Urothelium cell line (cell line): ENCODE measurements at regions not wholly inside any gene's neighbourhood (a gene's known extent, or its start where the extent isn't known, plus 50 kb on each side); places are given as distances from the start of the nearest gene placed in this dataset.

Experiments used
- DNase-seq: peaks from one replicate; pipeline ENCODE4 v3.0.0; 2011; ENCODE audit warnings: low spot score, mixed read lengths
- FAIRE-seq: peaks from 2 replicates; lab custom pipeline; 2011; peaks lifted over from hg19 to GRCh38; lab: Jason Lieb, UNC

GRCh38 chr5:164545507-164545906 is 1040.1 kb downstream of the MAT2B start:
- no peak for DNase-seq

GRCh38 chr5:164553851-164554250 is 1048.4 kb downstream of the MAT2B start:
- DNase-seq (no peak), FAIRE-seq (no peak)

More at GRCh38 chr5:164545507-164545906, 1040.1 kb downstream of the MAT2B start:
- FAIRE-seq = no peak

GRCh38 chr5:164555809-164556208 is 1050.4 kb downstream of the MAT2B start:
- no peak for FAIRE-seq

GRCh38 chr5:164560216-164560615 is 1054.8 kb downstream of the MAT2B start:
- DNase-seq (no peak), FAIRE-seq (no peak)

More at GRCh38 chr5:164555809-164556208, 1050.4 kb downstream of the MAT2B start:
- no peak for DNase-seq

- DNase-seq (no peak), FAIRE-seq (no peak)
These were observed 1056.8 kb downstream of the MAT2B start for GRCh38 chr5:164561933-164562872.

GRCh38 chr5:164563370-164563769 is 1058.0 kb downstream of the MAT2B start:
- FAIRE-seq = no peak

GRCh38 chr5:164573397-164573796 is 1068.0 kb downstream of the MAT2B start:
- DNase-seq (no peak), FAIRE-seq (no peak)

More at GRCh38 chr5:164563370-164563769, 1058.0 kb downstream of the MAT2B start:
- no peak for DNase-seq

- FAIRE-seq = no peak
These were observed 1071.8 kb downstream of the MAT2B start for GRCh38 chr5:164577201-164577600.

GRCh38 chr5:164577742-164578141 is 1072.3 kb downstream of the MAT2B start:
- DNase-seq (no peak), FAIRE-seq (no peak)

More at GRCh38 chr5:164577201-164577600, 1071.8 kb downstream of the MAT2B start:
- DNase-seq = no peak

GRCh38 chr5:164578401-164578800 is 1073.0 kb downstream of the MAT2B start:
- DNase-seq = no peak
- FAIRE-seq = no peak

- FAIRE-seq (no peak), DNase-seq (no peak)
These were observed 1073.5 kb downstream of the MAT2B start for GRCh38 chr5:164578911-164579310.

GRCh38 chr5:164580155-164580554 is 1074.7 kb downstream of the MAT2B start:
- FAIRE-seq (no peak), DNase-seq (no peak)

GRCh38 chr5:164581889-164582288 is 1076.5 kb downstream of the MAT2B start:
- DNase-seq = no peak
- FAIRE-seq = no peak

GRCh38 chr5:164593982-164594381 is 1088.6 kb downstream of the MAT2B start:
- DNase-seq (no peak), FAIRE-seq (no peak)

- no peak for DNase-seq
- FAIRE-seq = no peak
These were observed 1092.0 kb downstream of the MAT2B start for GRCh38 chr5:164597293-164597900.

- FAIRE-seq = no peak
- DNase-seq = no peak
These were observed 1094.9 kb downstream of the MAT2B start for GRCh38 chr5:164600274-164600673.

- FAIRE-seq (no peak), DNase-seq (no peak)
These were observed 1095.6 kb downstream of the MAT2B start for GRCh38 chr5:164600929-164601535.

- DNase-seq (no peak), FAIRE-seq (no peak)
These were observed 1103.1 kb downstream of the MAT2B start for GRCh38 chr5:164608507-164608906.

- no peak for DNase-seq
- no peak for FAIRE-seq
These were observed 1105.0 kb downstream of the MAT2B start for GRCh38 chr5:164610374-164610773.

GRCh38 chr5:164614707-164615106 is 1109.3 kb downstream of the MAT2B start:
- no peak for FAIRE-seq
- no peak for DNase-seq

GRCh38 chr5:164617290-164617689 is 1111.9 kb downstream of the MAT2B start:
- DNase-seq = no peak
- no peak for FAIRE-seq
